ENCODE measurements at regions not wholly inside any gene's neighbourhood (a gene's known extent, or its start where the extent isn't known, plus 50 kb on each side); places are given as distances from the start of the nearest gene placed in this dataset.

DNA sequence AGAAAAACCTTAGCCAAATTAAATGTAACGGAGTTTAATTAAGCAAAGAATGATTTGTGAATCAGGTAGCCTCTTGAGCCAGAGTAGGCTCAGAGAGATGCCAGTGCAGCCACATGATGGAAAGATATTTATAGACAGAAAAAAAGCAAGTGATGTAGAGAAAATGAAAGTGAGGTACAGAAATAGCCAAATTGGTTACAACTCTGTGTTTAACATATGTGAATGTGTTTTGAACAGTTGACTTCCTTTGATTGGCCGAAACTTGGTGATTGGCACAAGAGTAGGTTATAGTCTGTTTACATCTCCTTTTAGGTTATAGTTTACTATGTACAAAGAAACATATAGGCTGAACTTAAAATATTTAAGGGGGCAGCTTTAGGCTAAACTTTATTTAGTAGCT is 459.9 kb upstream of the BOD1L1 start:
- TF ChIP-seq POLR2A (IDR thresholded peaks at IDR 0.05): no peak
- TF ChIP-seq, protein P1, sequence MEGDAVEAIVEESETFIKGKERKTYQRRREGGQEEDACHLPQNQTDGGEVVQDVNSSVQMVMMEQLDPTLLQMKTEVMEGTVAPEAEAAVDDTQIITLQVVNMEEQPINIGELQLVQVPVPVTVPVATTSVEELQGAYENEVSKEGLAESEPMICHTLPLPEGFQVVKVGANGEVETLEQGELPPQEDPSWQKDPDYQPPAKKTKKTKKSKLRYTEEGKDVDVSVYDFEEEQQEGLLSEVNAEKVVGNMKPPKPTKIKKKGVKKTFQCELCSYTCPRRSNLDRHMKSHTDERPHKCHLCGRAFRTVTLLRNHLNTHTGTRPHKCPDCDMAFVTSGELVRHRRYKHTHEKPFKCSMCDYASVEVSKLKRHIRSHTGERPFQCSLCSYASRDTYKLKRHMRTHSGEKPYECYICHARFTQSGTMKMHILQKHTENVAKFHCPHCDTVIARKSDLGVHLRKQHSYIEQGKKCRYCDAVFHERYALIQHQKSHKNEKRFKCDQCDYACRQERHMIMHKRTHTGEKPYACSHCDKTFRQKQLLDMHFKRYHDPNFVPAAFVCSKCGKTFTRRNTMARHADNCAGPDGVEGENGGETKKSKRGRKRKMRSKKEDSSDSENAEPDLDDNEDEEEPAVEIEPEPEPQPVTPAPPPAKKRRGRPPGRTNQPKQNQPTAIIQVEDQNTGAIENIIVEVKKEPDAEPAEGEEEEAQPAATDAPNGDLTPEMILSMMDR (IDR thresholded peaks at IDR 0.05): no peak
